ENCODE measurements at regions not wholly inside any gene's neighbourhood (a gene's known extent, or its start where the extent isn't known, plus 50 kb on each side); places are given as distances from the start of the nearest gene placed in this dataset.

DNA sequence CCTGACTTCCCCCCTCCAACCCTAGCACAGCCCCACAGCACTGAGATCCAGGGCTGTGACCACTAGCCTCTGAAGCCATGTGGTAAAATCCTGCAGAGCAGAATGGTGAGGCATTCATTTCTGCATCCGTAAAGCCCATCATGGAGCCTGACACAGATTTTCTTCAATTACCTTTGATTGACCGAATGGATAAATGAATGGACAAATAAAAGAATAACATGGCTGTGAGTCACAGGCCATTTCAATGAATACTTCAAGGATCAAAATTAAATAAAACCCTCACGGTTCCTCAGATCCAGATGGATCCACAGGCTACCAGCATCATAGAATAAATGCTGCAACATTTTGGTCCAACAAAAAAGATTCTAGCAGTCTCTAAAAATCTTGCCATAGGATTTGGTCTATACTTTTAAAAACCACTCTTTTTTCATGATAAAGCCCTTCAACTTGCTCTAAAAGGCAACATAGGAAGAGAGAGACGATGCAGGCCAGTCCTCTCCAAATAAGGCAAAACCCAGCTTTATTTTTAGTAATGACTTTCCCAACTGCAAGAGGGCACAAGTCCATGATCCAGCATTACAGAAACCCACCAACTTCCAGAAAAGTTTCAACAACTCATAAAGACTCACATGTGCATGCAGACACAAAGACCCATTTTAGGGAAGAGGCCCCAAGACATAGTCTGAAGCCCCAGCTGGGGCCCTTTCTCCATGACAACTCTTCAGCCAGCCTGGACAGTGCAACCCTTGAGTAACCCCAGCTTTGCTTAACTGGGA is 52.4 kb upstream of the MRPS22 start:
- ChIA-PET POLR2A (no interaction called here), CTCF (no interaction called here)
- no peak overlapping the region for H3K4me3 ChIP-seq (ENCODE audit: low read depth, low read length)
- no peak overlapping the region for H3K27ac ChIP-seq (ENCODE audit: extremely low read depth, low read depth, low read length)
- H3K36me3 ChIP-seq (ENCODE audit: control insufficient read depth in 2 of 2, insufficient read depth in 1 of 2, low read length in 2 of 2) = no peaks in the 10 kb centered on the region
- H3K9me3 ChIP-seq (ENCODE audit: control insufficient read depth, insufficient read depth, low read depth, low read length) = no peaks in the 10 kb centered on the region
- no peaks in the 10 kb centered on the region for H3K4me1 ChIP-seq (ENCODE audit: control insufficient read depth, insufficient read depth, low read length)
- no peak for TF ChIP-seq MYNN (tag by site-specific recombination; IDR thresholded peaks at IDR 0.05; ENCODE audit: borderline replicate concordance)
- no peak for TF ChIP-seq ZNF626 (tag by site-specific recombination; IDR thresholded peaks at IDR 0.05)
- TF ChIP-seq ZNF292 (tag by site-specific recombination; IDR thresholded peaks at IDR 0.05; ENCODE audit: borderline replicate concordance, low read depth) = no peak
- no peak for TF ChIP-seq BCL11A (tag by site-specific recombination; IDR thresholded peaks at IDR 0.05; ENCODE audit: low read depth)
- no peak for TF ChIP-seq ZFHX2 (tag by site-specific recombination; conservative IDR thresholded peaks at IDR 0.05)
- no peak for TF ChIP-seq ZNF501 (tag by site-specific recombination; IDR thresholded peaks at IDR 0.05)
- no peak for TF ChIP-seq ZNF404 (tag by site-specific recombination; IDR thresholded peaks at IDR 0.05)
- TF ChIP-seq ZNF354C (tag by site-specific recombination; IDR thresholded peaks at IDR 0.05; ENCODE audit: borderline replicate concordance, low read depth) = no peak
- TF ChIP-seq, protein P1, sequence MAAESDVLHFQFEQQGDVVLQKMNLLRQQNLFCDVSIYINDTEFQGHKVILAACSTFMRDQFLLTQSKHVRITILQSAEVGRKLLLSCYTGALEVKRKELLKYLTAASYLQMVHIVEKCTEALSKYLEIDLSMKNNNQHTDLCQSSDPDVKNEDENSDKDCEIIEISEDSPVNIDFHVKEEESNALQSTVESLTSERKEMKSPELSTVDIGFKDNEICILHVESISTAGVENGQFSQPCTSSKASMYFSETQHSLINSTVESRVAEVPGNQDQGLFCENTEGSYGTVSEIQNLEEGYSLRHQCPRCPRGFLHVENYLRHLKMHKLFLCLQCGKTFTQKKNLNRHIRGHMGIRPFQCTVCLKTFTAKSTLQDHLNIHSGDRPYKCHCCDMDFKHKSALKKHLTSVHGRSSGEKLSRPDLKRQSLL (tag by site-specific recombination; IDR thresholded peaks at IDR 0.05) = no peak
- TF ChIP-seq, protein P2, sequence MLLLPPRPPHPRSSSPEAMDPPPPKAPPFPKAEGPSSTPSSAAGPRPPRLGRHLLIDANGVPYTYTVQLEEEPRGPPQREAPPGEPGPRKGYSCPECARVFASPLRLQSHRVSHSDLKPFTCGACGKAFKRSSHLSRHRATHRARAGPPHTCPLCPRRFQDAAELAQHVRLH (tag by site-specific recombination; IDR thresholded peaks at IDR 0.05) = no peak
- TF ChIP-seq KLF1 (tag by site-specific recombination; IDR thresholded peaks at IDR 0.05) = no peak
- TF ChIP-seq SP3 (tag by site-specific recombination; IDR thresholded peaks at IDR 0.05) = no peak
- TF ChIP-seq ZNF600 (tag by site-specific recombination; IDR thresholded peaks at IDR 0.05) = no peak
- TF ChIP-seq ZNF747 (tag by site-specific recombination; IDR thresholded peaks at IDR 0.05) = no peak
- no peak for TF ChIP-seq KLF16 (tag by site-specific recombination; IDR thresholded peaks at IDR 0.05)
- TF ChIP-seq PRDM4 (tag by site-specific recombination; IDR thresholded peaks at IDR 0.05) = no peak
- TF ChIP-seq, protein P3, sequence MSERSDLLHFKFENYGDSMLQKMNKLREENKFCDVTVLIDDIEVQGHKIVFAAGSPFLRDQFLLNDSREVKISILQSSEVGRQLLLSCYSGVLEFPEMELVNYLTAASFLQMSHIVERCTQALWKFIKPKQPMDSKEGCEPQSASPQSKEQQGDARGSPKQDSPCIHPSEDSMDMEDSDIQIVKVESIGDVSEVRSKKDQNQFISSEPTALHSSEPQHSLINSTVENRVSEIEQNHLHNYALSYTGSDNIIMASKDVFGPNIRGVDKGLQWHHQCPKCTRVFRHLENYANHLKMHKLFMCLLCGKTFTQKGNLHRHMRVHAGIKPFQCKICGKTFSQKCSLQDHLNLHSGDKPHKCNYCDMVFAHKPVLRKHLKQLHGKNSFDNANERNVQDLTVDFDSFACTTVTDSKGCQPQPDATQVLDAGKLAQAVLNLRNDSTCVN (tag by site-specific recombination; optimal IDR thresholded peaks at IDR 0.05) = no peak
- TF ChIP-seq, protein P4, sequence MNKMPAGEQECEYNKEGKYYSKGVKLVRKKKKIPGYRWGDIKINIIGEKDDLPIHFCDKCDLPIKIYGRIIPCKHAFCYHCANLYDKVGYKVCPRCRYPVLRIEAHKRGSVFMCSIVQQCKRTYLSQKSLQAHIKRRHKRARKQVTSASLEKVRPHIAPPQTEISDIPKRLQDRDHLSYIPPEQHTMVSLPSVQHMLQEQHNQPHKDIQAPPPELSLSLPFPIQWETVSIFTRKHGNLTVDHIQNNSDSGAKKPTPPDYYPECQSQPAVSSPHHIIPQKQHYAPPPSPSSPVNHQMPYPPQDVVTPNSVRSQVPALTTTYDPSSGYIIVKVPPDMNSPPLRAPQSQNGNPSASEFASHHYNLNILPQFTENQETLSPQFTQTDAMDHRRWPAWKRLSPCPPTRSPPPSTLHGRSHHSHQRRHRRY (tag by site-specific recombination; IDR thresholded peaks at IDR 0.05) = no peak
- no peak for TF ChIP-seq ZNF114 (tag by site-specific recombination; IDR thresholded peaks at IDR 0.05)
- TF ChIP-seq ZNF776 (tag by site-specific recombination; IDR thresholded peaks at IDR 0.05; ENCODE audit: borderline replicate concordance) = no peak
